Neural progenitor cell (in vitro differentiated cells): ENCODE measurements at regions not wholly inside any gene's neighbourhood (a gene's known extent, or its start where the extent isn't known, plus 50 kb on each side); places are given as distances from the start of the nearest gene placed in this dataset.

ENCODE experiments used
- DNase-seq: peaks from one replicate; pipeline ENCODE4 v3.0.0-alpha.2; 2016; ENCODE audit warnings: low spot score
- H2AFZ ChIP-seq: fragments of 200-600 bp; sonication (generic); replicated peaks from 2 replicates; pipeline ENCODE4 v1.6.1; 2016; ENCODE audit warnings: antibody characterized with exemption
- H3F3A ChIP-seq: fragments of 200-600 bp; sonication (generic); 2 replicates; pipeline ENCODE4 v1.6.1; 2016; ENCODE audit warnings: antibody characterized with exemption, low read depth
- H3K27ac ChIP-seq: fragments of 200-600 bp; sonication (generic); 2 replicates; pipeline ENCODE4 v1.5.1; 2016; ENCODE audit warnings: mild to moderate bottlenecking
- H3K27me3 ChIP-seq: fragments of 200-600 bp; sonication (generic); 2 replicates; pipeline ENCODE4 v1.6.1; 2016; ENCODE audit warnings: mild to moderate bottlenecking, moderate library complexity
- H3K36me3 ChIP-seq: fragments of 200-600 bp; sonication (generic); 2 replicates; pipeline ENCODE4 v1.5.1; 2016
- H3K4me1 ChIP-seq: fragments of 200-600 bp; sonication (generic); 2 replicates; pipeline ENCODE4 v1.6.1; 2016; ENCODE audit warnings: mixed run types
- H3K4me2 ChIP-seq: fragments of 200-600 bp; sonication (generic); 2 replicates; pipeline ENCODE4 v1.6.1; 2016
- H3K4me3 ChIP-seq: fragments of 200-600 bp; sonication (generic); 2 replicates; pipeline ENCODE4 v1.5.1; 2016
- H3K79me2 ChIP-seq: fragments of 200-600 bp; sonication (generic); 2 replicates; pipeline ENCODE4 v1.6.1; 2016; ENCODE audit warnings: low read depth
- H3K9ac ChIP-seq: fragments of 200-600 bp; sonication (generic); 2 replicates; pipeline ENCODE4 v1.6.1; 2016
- H3K9me3 ChIP-seq: fragments of 200-600 bp; sonication (generic); 2 replicates; pipeline ENCODE4 v1.5.1; 2016; ENCODE audit warnings: low read depth
- H4K20me1 ChIP-seq: fragments of 200-600 bp; sonication (generic); 2 replicates; pipeline ENCODE4 v1.6.1; 2016; ENCODE audit warnings: low read depth
- H3K27ac Mint-ChIP-seq: 3 replicates; pipeline ENCODE4 v1.8.0; 2021; ENCODE audit warnings: mixed read lengths
- H3K27me3 Mint-ChIP-seq: 2 replicates; pipeline ENCODE4 v1.8.0; 2022; ENCODE audit warnings: low read depth, mild to moderate bottlenecking, inconsistent platforms, moderate library complexity, mixed read lengths; ENCODE audit not compliant: insufficient read depth
- H3K36me3 Mint-ChIP-seq: 3 replicates; pipeline ENCODE4 v1.8.0; 2021; ENCODE audit warnings: mixed read lengths
- H3K4me1 Mint-ChIP-seq: 3 replicates; pipeline ENCODE4 v1.8.0; 2021; ENCODE audit warnings: mixed read lengths
- H3K4me3 Mint-ChIP-seq: 3 replicates; pipeline ENCODE4 v1.8.0; 2021; ENCODE audit warnings: mild to moderate bottlenecking, moderate library complexity, mixed read lengths
- H3K9me3 Mint-ChIP-seq: 3 replicates; pipeline ENCODE4 v1.8.0; 2020; ENCODE audit warnings: mixed read lengths
- EZH2 ChIP-seq: fragments of 200-600 bp; sonication (generic); IDR thresholded peaks from 2 replicates; pipeline ENCODE4 v1.6.1; 2017; ENCODE audit warnings: antibody characterized with exemption, mild to moderate bottlenecking, moderate library complexity
- EZH2phosphoT487 ChIP-seq: fragments of 200-600 bp; sonication (generic); IDR thresholded peaks from 2 replicates; pipeline ENCODE4 v1.6.1; 2017; ENCODE audit warnings: antibody characterized with exemption
- TF ChIP-seq, protein P1 (sequence below): fragments of 200-600 bp; sonication (generic); IDR thresholded peaks from 2 replicates; pipeline ENCODE4 v1.5.1; 2017; ENCODE audit warnings: antibody characterized with exemption, mild to moderate bottlenecking

DNA sequence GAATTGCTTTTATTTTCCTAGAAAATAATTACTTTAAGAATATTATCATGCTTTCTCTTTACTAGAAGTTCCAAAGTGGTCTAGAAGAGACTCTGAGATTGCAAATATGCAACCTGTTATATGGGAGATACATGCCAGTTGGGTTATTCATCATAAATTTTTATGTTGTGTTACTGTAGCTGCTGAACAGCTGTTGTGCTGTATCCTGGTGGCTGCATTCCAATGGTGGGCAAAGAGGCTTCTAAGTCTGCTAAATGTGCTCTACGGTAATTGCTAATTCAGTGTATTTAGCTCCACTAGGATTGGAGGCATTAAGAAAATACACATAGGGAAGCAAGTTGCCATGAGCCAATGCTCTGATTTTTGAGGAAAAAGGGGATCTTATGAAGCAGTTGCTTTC, 409.0 kb downstream of the TUSC7 start:
- peaks cover 2% of the 10 kb centered on the region for H3K27me3 Mint-ChIP-seq
- no peak overlapping the region for H3K27ac ChIP-seq
- H3K4me3 ChIP-seq = no peak overlapping the region
- no peaks in the 10 kb centered on the region for H3K36me3 ChIP-seq
- no peak overlapping the region for H2AFZ ChIP-seq
- H3K9me3 ChIP-seq = no peaks in the 10 kb centered on the region
- H3F3A ChIP-seq = peaks cover 10% of the 10 kb centered on the region
- no peak overlapping the region for H3K4me2 ChIP-seq
- no peak for DNase-seq
- no peak for TF ChIP-seq EZH2
- TF ChIP-seq EZH2phosphoT487 = no peak
- TF ChIP-seq, protein P1, sequence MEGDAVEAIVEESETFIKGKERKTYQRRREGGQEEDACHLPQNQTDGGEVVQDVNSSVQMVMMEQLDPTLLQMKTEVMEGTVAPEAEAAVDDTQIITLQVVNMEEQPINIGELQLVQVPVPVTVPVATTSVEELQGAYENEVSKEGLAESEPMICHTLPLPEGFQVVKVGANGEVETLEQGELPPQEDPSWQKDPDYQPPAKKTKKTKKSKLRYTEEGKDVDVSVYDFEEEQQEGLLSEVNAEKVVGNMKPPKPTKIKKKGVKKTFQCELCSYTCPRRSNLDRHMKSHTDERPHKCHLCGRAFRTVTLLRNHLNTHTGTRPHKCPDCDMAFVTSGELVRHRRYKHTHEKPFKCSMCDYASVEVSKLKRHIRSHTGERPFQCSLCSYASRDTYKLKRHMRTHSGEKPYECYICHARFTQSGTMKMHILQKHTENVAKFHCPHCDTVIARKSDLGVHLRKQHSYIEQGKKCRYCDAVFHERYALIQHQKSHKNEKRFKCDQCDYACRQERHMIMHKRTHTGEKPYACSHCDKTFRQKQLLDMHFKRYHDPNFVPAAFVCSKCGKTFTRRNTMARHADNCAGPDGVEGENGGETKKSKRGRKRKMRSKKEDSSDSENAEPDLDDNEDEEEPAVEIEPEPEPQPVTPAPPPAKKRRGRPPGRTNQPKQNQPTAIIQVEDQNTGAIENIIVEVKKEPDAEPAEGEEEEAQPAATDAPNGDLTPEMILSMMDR = no peak
- no peaks in the 10 kb centered on the region for H4K20me1 ChIP-seq
- peaks cover 20% of the 10 kb centered on the region for H3K4me1 Mint-ChIP-seq
- H3K4me3 Mint-ChIP-seq = no peak overlapping the region
- H3K9me3 Mint-ChIP-seq = no peaks in the 10 kb centered on the region
- peaks cover 39% of the 10 kb centered on the region for H3K4me1 ChIP-seq
- H3K9ac ChIP-seq = no peak overlapping the region
- H3K79me2 ChIP-seq = no peaks in the 10 kb centered on the region
- H3K27me3 ChIP-seq = no peaks in the 10 kb centered on the region
- no peaks in the 10 kb centered on the region for H3K36me3 Mint-ChIP-seq
- no peak overlapping the region for H3K27ac Mint-ChIP-seq

DNA sequence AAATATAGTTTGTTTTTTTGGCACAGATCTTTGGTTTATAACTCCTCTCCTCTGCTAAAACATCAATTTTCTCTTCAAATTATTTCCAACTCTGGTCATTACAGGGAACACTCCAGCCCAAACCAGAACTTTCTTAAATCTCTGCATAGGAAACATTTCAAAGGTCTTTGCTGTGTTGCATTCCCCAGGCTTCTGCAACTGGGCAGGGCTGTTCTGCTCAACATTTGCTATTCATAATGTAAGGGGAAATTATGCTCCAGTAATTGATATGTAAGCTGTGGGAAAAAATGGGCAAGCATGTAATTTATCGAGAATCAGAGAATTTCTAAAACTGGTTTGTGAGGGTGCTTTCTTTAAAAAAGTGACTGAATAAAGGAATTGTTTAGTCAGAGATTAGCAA, 410.4 kb downstream of the TUSC7 start:
- Histone ChIP-seq H3K4me1 (peaks cover 32% of the 10 kb centered on the region), H3K9ac (no peak overlapping the region), H3F3A (no peaks in the 10 kb centered on the region), H3K27ac (no peak overlapping the region), H3K4me3 (no peak overlapping the region), H4K20me1 (no peaks in the 10 kb centered on the region), H3K9me3 (no peaks in the 10 kb centered on the region), H3K4me2 (no peak overlapping the region), H2AFZ (no peak overlapping the region), H3K79me2 (no peaks in the 10 kb centered on the region), H3K36me3 (no peaks in the 10 kb centered on the region), H3K27me3 (no peaks in the 10 kb centered on the region)
- TF ChIP-seq EZH2 = no peak
- TF ChIP-seq, protein P1 = no peak
- no peak for TF ChIP-seq EZH2phosphoT487
- Mint-ChIP-seq H3K4me1 (peaks cover 14% of the 10 kb centered on the region), H3K27ac (no peak overlapping the region), H3K36me3 (no peaks in the 10 kb centered on the region), H3K9me3 (no peaks in the 10 kb centered on the region), H3K27me3 (peaks cover 2% of the 10 kb centered on the region), H3K4me3 (no peak overlapping the region)
- no peak for DNase-seq

DNA sequence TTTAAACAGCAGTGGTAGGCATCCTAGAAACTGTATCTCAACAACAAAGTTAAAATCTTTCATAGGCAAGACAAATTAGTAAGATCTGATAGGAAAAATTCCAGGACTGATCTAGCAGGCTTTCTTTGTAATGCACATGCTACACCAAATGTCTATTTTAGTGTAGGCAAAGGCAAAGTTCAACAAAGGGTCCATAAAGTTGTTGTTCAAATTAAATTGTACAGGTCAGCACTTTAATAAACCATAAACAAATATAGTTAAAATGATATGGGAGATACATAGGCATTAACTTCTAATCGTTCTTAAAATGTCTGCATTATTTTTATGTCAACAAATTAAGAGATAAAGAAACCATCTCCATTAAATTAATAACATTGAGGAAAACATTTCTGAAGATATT, 413.0 kb downstream of the TUSC7 start:
- Mint-ChIP-seq H3K27ac (no peak overlapping the region), H3K27me3 (no peaks in the 10 kb centered on the region), H3K36me3 (no peaks in the 10 kb centered on the region), H3K4me1 (peaks cover 8% of the 10 kb centered on the region), H3K4me3 (no peak overlapping the region), H3K9me3 (no peaks in the 10 kb centered on the region)
- Histone ChIP-seq H3K27ac (no peak overlapping the region), H3K4me3 (no peak overlapping the region), H3K4me2 (no peak overlapping the region), H3K36me3 (no peaks in the 10 kb centered on the region), H3K27me3 (no peaks in the 10 kb centered on the region), H2AFZ (no peak overlapping the region), H3K4me1 (peaks cover 18% of the 10 kb centered on the region), H4K20me1 (no peaks in the 10 kb centered on the region), H3K9ac (no peak overlapping the region), H3F3A (no peaks in the 10 kb centered on the region), H3K9me3 (no peaks in the 10 kb centered on the region), H3K79me2 (no peaks in the 10 kb centered on the region)
- no peak for TF ChIP-seq EZH2
- TF ChIP-seq EZH2phosphoT487 = no peak
- TF ChIP-seq, protein P1 = no peak
- no peak for DNase-seq

DNA sequence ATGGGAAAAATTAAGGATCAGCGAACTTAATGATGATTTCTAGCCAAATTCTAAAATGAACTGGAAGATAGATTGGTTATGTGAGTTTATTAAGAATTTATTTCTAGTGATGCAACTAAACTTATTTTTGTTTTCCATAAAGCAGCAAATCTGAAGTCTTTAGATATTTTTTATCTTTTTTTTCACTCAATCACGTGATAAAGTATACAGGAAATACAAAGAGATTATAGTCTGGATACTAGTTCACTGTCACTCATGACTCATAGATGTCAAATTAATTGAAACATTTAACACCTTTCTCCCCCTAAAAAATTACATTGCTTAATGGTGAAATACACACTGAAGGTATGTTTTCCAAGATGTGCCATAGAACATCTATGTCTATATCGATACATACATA, 416.9 kb downstream of the TUSC7 start:
- H3K9ac ChIP-seq = no peak overlapping the region
- H3K4me3 ChIP-seq = no peak overlapping the region
- DNase-seq = no peak
- no peaks in the 10 kb centered on the region for H3K9me3 Mint-ChIP-seq
- no peaks in the 10 kb centered on the region for H3K36me3 Mint-ChIP-seq
- H3K36me3 ChIP-seq = no peaks in the 10 kb centered on the region
- H2AFZ ChIP-seq = no peak overlapping the region
- peaks cover 8% of the 10 kb centered on the region for H3K4me1 ChIP-seq
- H3K9me3 ChIP-seq = no peaks in the 10 kb centered on the region
- TF ChIP-seq EZH2phosphoT487 (no peak), EZH2 (no peak)
- TF ChIP-seq, protein P1 = no peak
- no peak overlapping the region for H3K4me2 ChIP-seq
- H3K79me2 ChIP-seq = no peaks in the 10 kb centered on the region
- H3F3A ChIP-seq = no peaks in the 10 kb centered on the region
- no peaks in the 10 kb centered on the region for H3K27me3 ChIP-seq
- H4K20me1 ChIP-seq = no peaks in the 10 kb centered on the region
- H3K4me3 Mint-ChIP-seq = no peak overlapping the region
- H3K27me3 Mint-ChIP-seq = no peaks in the 10 kb centered on the region
- peaks cover 16% of the 10 kb centered on the region for H3K4me1 Mint-ChIP-seq
- no peak overlapping the region for H3K27ac ChIP-seq
- no peak overlapping the region for H3K27ac Mint-ChIP-seq
